Heart right ventricle (tissue), 16 donors: ENCODE measurements at regions not wholly inside any gene's neighbourhood (a gene's known extent, or its start where the extent isn't known, plus 50 kb on each side); places are given as distances from the start of the nearest gene placed in this dataset.
"Not testable (repeated sequence)": the region's sequence is repeated elsewhere in the genome, so short reads cannot be mapped to it uniquely, and the experiment has no call there.

Source experiments
- ATAC-seq, 8 donors: fragments of 200-7000 bp; cut with Tn5 transposase; one replicate each; pipeline ENCODE4 v1.9.1; 2020; ENCODE audit warnings: mild to moderate bottlenecking in 8 of 8, moderate library complexity in 8 of 8, moderate number of reproducible peaks in 1 of 8
- DNase-seq, 2 donors: peaks; one replicate each; pipeline ENCODE4 v3.0.0-alpha.2; 2020
- H3K27ac ChIP-seq, 10 donors: fragments of 200-600 bp; sonication (generic) in 2 of 10; one replicate each; pipeline versions ENCODE4 v1.5.0 to v1.8.0; 2020 to 2022; ENCODE audit warnings: mild to moderate bottlenecking in 3 of 10
- H3K27me3 ChIP-seq, 7 donors: fragments of 200-600 bp; one replicate each; pipeline ENCODE4 v1.8.0; 2021 to 2022; ENCODE audit warnings: mild to moderate bottlenecking in 2 of 7
- H3K36me3 ChIP-seq, 9 donors: fragments of 200-600 bp; sonication (generic) in 1 of 9; one replicate each; pipeline versions ENCODE4 v1.5.0 to v1.8.0; 2020 to 2022; ENCODE audit warnings: mild to moderate bottlenecking in 2 of 9
- H3K4me1 ChIP-seq, 9 donors: fragments of 200-600 bp; sonication (generic) in 1 of 9; one replicate each; pipeline versions ENCODE4 v1.5.0 to v1.8.0; 2020 to 2022; ENCODE audit warnings: mild to moderate bottlenecking in 4 of 9
- H3K4me3 ChIP-seq, 10 donors: fragments of 200-600 bp; sonication (generic) in 2 of 10; one replicate each; pipeline versions ENCODE4 v1.5.0 to v1.8.0; 2020 to 2022; ENCODE audit warnings: mild to moderate bottlenecking in 7 of 10, moderate library complexity in 2 of 10
- H3K9me3 ChIP-seq, 11 donors: fragments of 200-600 bp in 10 of 11; sonication (generic) in 2 of 11; one replicate each; pipeline versions ENCODE4 v1.5.0 to v1.8.0; 2013 to 2022; ENCODE audit warnings: mild to moderate bottlenecking in 2 of 11, control low read depth in 1 of 11, moderate library complexity in 1 of 11
- CTCF ChIP-seq, 9 donors: fragments of 200-600 bp; sonication (generic) in 2 of 9; IDR thresholded peaks; one replicate each; pipeline versions ENCODE4 v1.5.0 to v1.8.0; 2021 to 2022; ENCODE audit warnings: antibody characterized with exemption in 9 of 9, mild to moderate bottlenecking in 5 of 9, moderate library complexity in 1 of 9
- WGBS, 2 donors: extraction: QIAGEN DNeasy Blood & Tissue Kit; methylation state at CpG; one replicate each; pipeline ENCODE4 v1.1.7; 2013; ENCODE audit warnings: inconsistent platforms in 1 of 2; 5-methylcytosine and 5-hydroxymethylcytosine counted together
- intact Hi-C, 10 donors: fragments of 100-400 bp; cut with DNase I; formaldehyde crosslinking; loops; one replicate each; pipeline versions ENCODE4 v1.11.1 to v1.14.2; 2022
- donor health status: Arrhythmogenic right ventricular cardiomyopathy.
- donor health status: ischemic (EF 13 %, LVEDD 7.1; RV severe dilation, severe dysfunction).
- donor health status: healthy with polysubstance abuse.
- donor health status: DM: no; HTN: yes; CAD: no.
- donor health status: DM: no; HTN: no; CAD: no.
- donor health status: ischemic (EF 25% LVEDD 6.9; RV normal size, moderate dysfunction).
- donor health status: ischemic (EF 25% LVEDD 5.7; RV mildly dilated, moderate dysfunction).
- donor health status: healthy.
- donor health status: DM: yes; HTN: yes; CAD: no.
- donor health status: Ischemic cardiomyopathy.
- donor health status: ischemic (EF 35%, LVEDD 5.7; RV mildly dilated, moderate dysfunction).
- donor health status: nonischemic (EF 11% LVEDD 7.7; RV severe dilation, severe dysfunction).
- donor health status: DM: yes; HTN: yes; CAD: no.
- donor health status: PGD.
- donor health status: ischemic (EF 29% LVEDD 5.4; RV normal size, mild dysfunction).
- donor health status: nonischemic (EF 23%, LVEDD 6.1; RV moderate dilation, normal function).

GRCh38 chr6:68211242-68211795 is 423.8 kb upstream of the ADGRB3 start:
- intact Hi-C loops = no loop called here
- H3K9me3 ChIP-seq = peaks cover 0 to 48% (median 12%) of the 10 kb centered on the region in 11 donors
- no peak for TF ChIP-seq CTCF (IDR thresholded peaks at IDR 0.05)

GRCh38 chr6:68207612-68208011 is 427.5 kb upstream of the ADGRB3 start:
- H3K4me1 ChIP-seq, intact Hi-C loops, DNase-seq, H3K27me3 ChIP-seq, H3K36me3 ChIP-seq, H3K27ac ChIP-seq, ATAC-seq, H3K4me3 ChIP-seq: not testable (repeated sequence)
- H3K9me3 ChIP-seq = peaks cover 0 to 31% (median 11%) of the 10 kb centered on the region in 11 donors

More at GRCh38 chr6:68211242-68211795, 423.8 kb upstream of the ADGRB3 start:
- Histone ChIP-seq H3K27me3 (no peaks in the 10 kb centered on the region), H3K4me1 (no peaks in the 10 kb centered on the region), H3K27ac (no peak overlapping the region), H3K36me3 (no peaks in the 10 kb centered on the region), H3K4me3 (no peak overlapping the region)
- DNase-seq (no peak), ATAC-seq (no peak)
- 69 to 75% methylated on average over 2 of the region's 2 CpGs for WGBS, 2 donors

GRCh38 chr6:68200929-68201328 is 434.2 kb upstream of the ADGRB3 start:
- ATAC-seq (no peak), DNase-seq (no peak)
- Histone ChIP-seq H3K4me1 (no peaks in the 10 kb centered on the region), H3K36me3 (no peaks in the 10 kb centered on the region), H3K27ac (no peak overlapping the region), H3K4me3 (no peak overlapping the region), H3K9me3 (peaks cover 0 to 46% (median 9%) of the 10 kb centered on the region in 11 donors), H3K27me3 (no peaks in the 10 kb centered on the region)
- intact Hi-C loops = no loop called here
- TF ChIP-seq CTCF (IDR thresholded peaks at IDR 0.05) = no peak

GRCh38 chr6:68197356-68197755 is 437.7 kb upstream of the ADGRB3 start:
- DNase-seq (no peak), ATAC-seq (no peak)
- 85 to 95% methylated on average over 1 of the region's 1 CpG for WGBS, 2 donors
- intact Hi-C loops = no loop called here
- no peaks in the 10 kb centered on the region for H3K27me3 ChIP-seq
- TF ChIP-seq CTCF (IDR thresholded peaks at IDR 0.05) = no peak
- H3K27ac ChIP-seq = no peak overlapping the region
- H3K36me3 ChIP-seq = no peaks in the 10 kb centered on the region
- H3K4me3 ChIP-seq = no peak overlapping the region
- H3K9me3 ChIP-seq = peaks cover 0 to 46% (median 9%) of the 10 kb centered on the region in 11 donors
- no peaks in the 10 kb centered on the region for H3K4me1 ChIP-seq

GRCh38 chr6:68196645-68197044 is 438.4 kb upstream of the ADGRB3 start:
- DNase-seq (no peak), ATAC-seq (no peak)
- WGBS, 2 donors = 52 to 57% methylated on average over 3 of the region's 3 CpGs
- Histone ChIP-seq H3K27me3 (no peaks in the 10 kb centered on the region), H3K36me3 (no peaks in the 10 kb centered on the region), H3K9me3 (peaks cover 0 to 45% (median 8%) of the 10 kb centered on the region in 11 donors), H3K4me1 (no peaks in the 10 kb centered on the region), H3K27ac (no peak overlapping the region), H3K4me3 (no peak overlapping the region)
- no peak for TF ChIP-seq CTCF (IDR thresholded peaks at IDR 0.05)
- intact Hi-C loops = no loop called here

- H3K27me3 ChIP-seq, H3K27ac ChIP-seq, H3K4me1 ChIP-seq, DNase-seq, ATAC-seq, intact Hi-C loops, H3K36me3 ChIP-seq, H3K4me3 ChIP-seq: not testable (repeated sequence)
- peaks cover 0 to 43% (median 6%) of the 10 kb centered on the region in 11 donors for H3K9me3 ChIP-seq
- WGBS, 2 donors = 81% methylated on average over 2 of the region's 2 CpGs
Observed at GRCh38 chr6:68195753-68196152, 439.3 kb upstream of the ADGRB3 start.
